Thyroid gland (tissue), 4 donors: ENCODE measurements at regions not wholly inside any gene's neighbourhood (a gene's known extent, or its start where the extent isn't known, plus 50 kb on each side); places are given as distances from the start of the nearest gene placed in this dataset.

Experiments used
- POLR2A ChIP-seq, 2 donors: fragments of 450-650 bp; IDR thresholded peaks; one replicate each; pipeline ENCODE4 v1.6.1; 2017; ENCODE audit warnings: antibody characterized with exemption in 2 of 2, mild to moderate bottlenecking in 2 of 2, moderate library complexity in 1 of 2
- TF ChIP-seq, protein P1 (sequence below), 6 experiments: fragments of 200-600 bp in 3 of 6; fragments of 450-650 bp in 3 of 6; sonication (generic) in 3 of 6; IDR thresholded peaks; one replicate each; pipeline ENCODE4 v1.5.1; 2016 to 2019; ENCODE audit warnings: antibody characterized with exemption in 6 of 6, mild to moderate bottlenecking in 2 of 6, inconsistent platforms in 1 of 6, moderate library complexity in 1 of 6

GRCh38 chr6:166745801-166746668 lies 119.0 kb upstream of the RPS6KA2 start:
- no peak for TF ChIP-seq POLR2A (IDR thresholded peaks at IDR 0.05)
- TF ChIP-seq, protein P1, sequence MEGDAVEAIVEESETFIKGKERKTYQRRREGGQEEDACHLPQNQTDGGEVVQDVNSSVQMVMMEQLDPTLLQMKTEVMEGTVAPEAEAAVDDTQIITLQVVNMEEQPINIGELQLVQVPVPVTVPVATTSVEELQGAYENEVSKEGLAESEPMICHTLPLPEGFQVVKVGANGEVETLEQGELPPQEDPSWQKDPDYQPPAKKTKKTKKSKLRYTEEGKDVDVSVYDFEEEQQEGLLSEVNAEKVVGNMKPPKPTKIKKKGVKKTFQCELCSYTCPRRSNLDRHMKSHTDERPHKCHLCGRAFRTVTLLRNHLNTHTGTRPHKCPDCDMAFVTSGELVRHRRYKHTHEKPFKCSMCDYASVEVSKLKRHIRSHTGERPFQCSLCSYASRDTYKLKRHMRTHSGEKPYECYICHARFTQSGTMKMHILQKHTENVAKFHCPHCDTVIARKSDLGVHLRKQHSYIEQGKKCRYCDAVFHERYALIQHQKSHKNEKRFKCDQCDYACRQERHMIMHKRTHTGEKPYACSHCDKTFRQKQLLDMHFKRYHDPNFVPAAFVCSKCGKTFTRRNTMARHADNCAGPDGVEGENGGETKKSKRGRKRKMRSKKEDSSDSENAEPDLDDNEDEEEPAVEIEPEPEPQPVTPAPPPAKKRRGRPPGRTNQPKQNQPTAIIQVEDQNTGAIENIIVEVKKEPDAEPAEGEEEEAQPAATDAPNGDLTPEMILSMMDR (IDR thresholded peaks at IDR 0.05): no peak
